Panc1 (cell line): ENCODE measurements at regions not wholly inside any gene's neighbourhood (a gene's known extent, or its start where the extent isn't known, plus 50 kb on each side); places are given as distances from the start of the nearest gene placed in this dataset.

ENCODE experiments used
- SIN3A ChIP-seq: IDR thresholded peaks from 2 replicates; pipeline ENCODE4 v1.6.1; 2012; ENCODE audit warnings: low read depth, mild to moderate bottlenecking, low read length, moderate library complexity, borderline replicate concordance; ENCODE audit not compliant: insufficient read depth
- TF ChIP-seq, protein P1 (sequence below): fragments of 450-650 bp; IDR thresholded peaks from 2 replicates; pipeline ENCODE4 v1.5.1; 2017; ENCODE audit warnings: mild to moderate bottlenecking
- TF ChIP-seq, protein P2 (sequence below), 2 experiments: IDR thresholded peaks; 2 replicates each; pipeline ENCODE4 v1.6.1; 2011 to 2012; ENCODE audit warnings: low read depth in 2 of 2, control low read depth in 1 of 2, low read length in 1 of 2, mild to moderate bottlenecking in 1 of 2, moderate library complexity in 1 of 2; ENCODE audit not compliant: insufficient read depth in 1 of 2

DNA sequence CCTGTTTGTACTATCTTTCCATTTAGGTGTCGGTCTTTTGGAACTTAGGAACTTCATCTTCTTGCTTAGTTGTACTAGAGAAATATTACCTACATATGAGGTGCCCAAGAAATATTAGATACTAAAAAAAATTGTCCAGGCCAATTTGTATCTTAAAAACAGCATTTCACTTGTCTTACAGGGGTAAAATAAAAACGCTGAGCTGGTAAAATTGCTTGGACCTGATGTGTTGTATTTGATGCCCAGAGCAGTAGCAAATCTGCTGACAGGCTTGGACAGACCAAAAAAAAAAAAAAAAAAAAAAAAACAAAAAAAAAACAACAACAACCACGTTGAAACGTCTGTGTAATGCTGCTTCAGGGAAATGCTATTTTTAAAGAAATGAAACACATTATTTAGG is 150.4 kb upstream of the ARX start:
- TF ChIP-seq, protein P1, sequence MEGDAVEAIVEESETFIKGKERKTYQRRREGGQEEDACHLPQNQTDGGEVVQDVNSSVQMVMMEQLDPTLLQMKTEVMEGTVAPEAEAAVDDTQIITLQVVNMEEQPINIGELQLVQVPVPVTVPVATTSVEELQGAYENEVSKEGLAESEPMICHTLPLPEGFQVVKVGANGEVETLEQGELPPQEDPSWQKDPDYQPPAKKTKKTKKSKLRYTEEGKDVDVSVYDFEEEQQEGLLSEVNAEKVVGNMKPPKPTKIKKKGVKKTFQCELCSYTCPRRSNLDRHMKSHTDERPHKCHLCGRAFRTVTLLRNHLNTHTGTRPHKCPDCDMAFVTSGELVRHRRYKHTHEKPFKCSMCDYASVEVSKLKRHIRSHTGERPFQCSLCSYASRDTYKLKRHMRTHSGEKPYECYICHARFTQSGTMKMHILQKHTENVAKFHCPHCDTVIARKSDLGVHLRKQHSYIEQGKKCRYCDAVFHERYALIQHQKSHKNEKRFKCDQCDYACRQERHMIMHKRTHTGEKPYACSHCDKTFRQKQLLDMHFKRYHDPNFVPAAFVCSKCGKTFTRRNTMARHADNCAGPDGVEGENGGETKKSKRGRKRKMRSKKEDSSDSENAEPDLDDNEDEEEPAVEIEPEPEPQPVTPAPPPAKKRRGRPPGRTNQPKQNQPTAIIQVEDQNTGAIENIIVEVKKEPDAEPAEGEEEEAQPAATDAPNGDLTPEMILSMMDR, result no peak
- TF ChIP-seq, protein P2, sequence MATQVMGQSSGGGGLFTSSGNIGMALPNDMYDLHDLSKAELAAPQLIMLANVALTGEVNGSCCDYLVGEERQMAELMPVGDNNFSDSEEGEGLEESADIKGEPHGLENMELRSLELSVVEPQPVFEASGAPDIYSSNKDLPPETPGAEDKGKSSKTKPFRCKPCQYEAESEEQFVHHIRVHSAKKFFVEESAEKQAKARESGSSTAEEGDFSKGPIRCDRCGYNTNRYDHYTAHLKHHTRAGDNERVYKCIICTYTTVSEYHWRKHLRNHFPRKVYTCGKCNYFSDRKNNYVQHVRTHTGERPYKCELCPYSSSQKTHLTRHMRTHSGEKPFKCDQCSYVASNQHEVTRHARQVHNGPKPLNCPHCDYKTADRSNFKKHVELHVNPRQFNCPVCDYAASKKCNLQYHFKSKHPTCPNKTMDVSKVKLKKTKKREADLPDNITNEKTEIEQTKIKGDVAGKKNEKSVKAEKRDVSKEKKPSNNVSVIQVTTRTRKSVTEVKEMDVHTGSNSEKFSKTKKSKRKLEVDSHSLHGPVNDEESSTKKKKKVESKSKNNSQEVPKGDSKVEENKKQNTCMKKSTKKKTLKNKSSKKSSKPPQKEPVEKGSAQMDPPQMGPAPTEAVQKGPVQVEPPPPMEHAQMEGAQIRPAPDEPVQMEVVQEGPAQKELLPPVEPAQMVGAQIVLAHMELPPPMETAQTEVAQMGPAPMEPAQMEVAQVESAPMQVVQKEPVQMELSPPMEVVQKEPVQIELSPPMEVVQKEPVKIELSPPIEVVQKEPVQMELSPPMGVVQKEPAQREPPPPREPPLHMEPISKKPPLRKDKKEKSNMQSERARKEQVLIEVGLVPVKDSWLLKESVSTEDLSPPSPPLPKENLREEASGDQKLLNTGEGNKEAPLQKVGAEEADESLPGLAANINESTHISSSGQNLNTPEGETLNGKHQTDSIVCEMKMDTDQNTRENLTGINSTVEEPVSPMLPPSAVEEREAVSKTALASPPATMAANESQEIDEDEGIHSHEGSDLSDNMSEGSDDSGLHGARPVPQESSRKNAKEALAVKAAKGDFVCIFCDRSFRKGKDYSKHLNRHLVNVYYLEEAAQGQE (IDR thresholded peaks at IDR 0.05; ENCODE audit: insufficient read depth in 1 of 2, low read depth in 2 of 2, low read length in 1 of 2), result no peak
- TF ChIP-seq SIN3A, result no peak
